ENCODE measurements at regions not wholly inside any gene's neighbourhood (a gene's known extent, or its start where the extent isn't known, plus 50 kb on each side); places are given as distances from the start of the nearest gene placed in this dataset.

DNA sequence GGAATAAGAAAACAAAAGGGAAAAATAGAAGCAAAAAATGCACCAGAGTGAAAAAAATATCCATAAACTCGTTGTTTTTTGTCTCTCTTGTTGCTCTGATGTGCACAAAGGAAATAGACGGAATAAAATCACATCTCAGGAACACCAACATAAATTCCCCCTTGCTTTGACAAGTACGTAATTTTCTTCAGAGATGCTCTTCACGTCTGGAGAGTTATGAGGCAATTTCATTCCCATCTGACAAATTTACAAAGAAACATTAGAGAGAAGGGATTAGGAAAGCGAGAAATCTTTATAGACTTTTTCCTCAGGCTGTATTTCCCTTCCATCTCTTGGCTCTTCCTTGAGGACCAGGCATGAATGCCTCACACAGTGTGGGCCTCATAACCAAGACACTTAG lies 250.1 kb upstream of the ZFP64 start:
- TF ChIP-seq CTCF (IDR thresholded peaks at IDR 0.05), result no peak
- no peak for TF ChIP-seq EP300 (IDR thresholded peaks at IDR 0.05)

All from esophagus muscularis mucosa (tissue), 3 donors.